ENCODE measurements at regions not wholly inside any gene's neighbourhood (a gene's known extent, or its start where the extent isn't known, plus 50 kb on each side); places are given as distances from the start of the nearest gene placed in this dataset.

- H3K4ac ChIP-seq (replicated peaks; ENCODE audit: insufficient read length, low read depth, low read length): no peak overlapping the region
- no peak overlapping the region for H3K4me2 ChIP-seq (ENCODE audit: insufficient read depth in 1 of 2, low read depth in 2 of 2, low read length in 2 of 2)
- H3K23me2 ChIP-seq (ENCODE audit: low read depth, low read length): no peaks in the 10 kb centered on the region
- H4K20me1 ChIP-seq (replicated peaks in 1 of 2; ENCODE audit: control insufficient read depth in 1 of 2, insufficient read depth in 2 of 2, low read length in 2 of 2): no peaks in the 10 kb centered on the region
- H3K79me1 ChIP-seq (ENCODE audit: low read depth, low read length): no peaks in the 10 kb centered on the region
- H3K27me3 ChIP-seq (replicated peaks in 1 of 4; ENCODE audit: control insufficient read depth in 3 of 4, extremely low read depth in 1 of 4, insufficient read depth in 3 of 4, low read length in 3 of 4): no peaks in the 10 kb centered on the region
- no peak overlapping the region for H2BK20ac ChIP-seq (ENCODE audit: low read length)
- no peak overlapping the region for H3K9ac ChIP-seq (replicated peaks in 1 of 4; ENCODE audit: extremely low read depth in 1 of 4, low read depth in 3 of 4, low read length in 3 of 4)
- no peak overlapping the region for H2BK12ac ChIP-seq (ENCODE audit: low read depth, low read length)
- ChIA-PET POLR2A (ENCODE audit: partially characterized antibody) (no interaction called here), CTCF (ENCODE audit: partially characterized antibody) (interaction anchor here (1.1 kb wide), 1 partner anchor 16 kb away, joined by 4 read pairs; no protein-coding TSS in a partner anchor)
- no peak overlapping the region for H3K56ac ChIP-seq (replicated peaks; ENCODE audit: insufficient read length, low read depth, low read length)
- H4K5ac ChIP-seq (ENCODE audit: insufficient read length, low read depth, low read length): no peak overlapping the region
- H2AK5ac ChIP-seq (ENCODE audit: low read depth, low read length): no peak overlapping the region
- H3K36me3 ChIP-seq (ENCODE audit: control insufficient read depth in 2 of 4, insufficient read depth in 4 of 4, low read length in 3 of 4): no peaks in the 10 kb centered on the region
- no peak overlapping the region for H4K91ac ChIP-seq (replicated peaks; ENCODE audit: insufficient read length, low read length)
- H2BK120ac ChIP-seq (replicated peaks; ENCODE audit: low read depth, low read length): no peak overlapping the region
- no peak for FAIRE-seq
- no peak overlapping the region for H4K8ac ChIP-seq (ENCODE audit: extremely low read depth, insufficient read depth, low read length)
- no peak overlapping the region for H3K18ac ChIP-seq (ENCODE audit: extremely low read depth, low read length)
- H2BK5ac ChIP-seq (ENCODE audit: low read depth, low read length): no peak overlapping the region
- TF ChIP-seq POLR2AphosphoS5 (IDR thresholded peaks at IDR 0.05; ENCODE audit: low read depth, low read length) (no peak), TBP (IDR thresholded peaks at IDR 0.05; ENCODE audit: low read depth, low read length) (no peak), SIRT6 (IDR thresholded peaks at IDR 0.05; ENCODE audit: low read length) (no peak), BCL11A (IDR thresholded peaks at IDR 0.05; ENCODE audit: low read depth in 2 of 2, low read length in 2 of 2) (no peak)
- H2BK15ac ChIP-seq (ENCODE audit: low read length): no peak overlapping the region
- no peaks in the 10 kb centered on the region; a peak in 1 of 4 replicates for H3K9me3 ChIP-seq (ENCODE audit: insufficient read depth in 2 of 2, low read depth in 1 of 2, low read length in 1 of 2)
- H3K23ac ChIP-seq (ENCODE audit: insufficient read length): no peak overlapping the region
- no peaks in the 10 kb centered on the region for H3K4me1 ChIP-seq (replicated peaks in 1 of 4; ENCODE audit: control insufficient read depth in 3 of 4, insufficient read depth in 4 of 4, low read length in 3 of 4)
- H3K14ac ChIP-seq (ENCODE audit: insufficient read length): no peak overlapping the region
- no peaks in the 10 kb centered on the region for H3K79me2 ChIP-seq (ENCODE audit: control insufficient read depth in 1 of 2, insufficient read depth in 2 of 2, low read length in 2 of 2)
- DNase-seq (ENCODE audit: low read depth in 1 of 2, low spot score in 2 of 2): no peak
- no peak overlapping the region for H2AFZ ChIP-seq (ENCODE audit: low read length)
- 96% methylated on average over 2 of the region's 2 CpGs; no CpG with 5 or more reads in 1 of the 2 experiments for WGBS, 2 experiments (ENCODE audit: extremely low coverage in 1 of 2, insufficient coverage in 1 of 2, insufficient read length in 1 of 2, insufficient replicate concordance in 2 of 2, low coverage in 1 of 2, low lambda C conversion rate in 2 of 2, missing lambda C conversion rate in 1 of 2)
- no peak overlapping the region for H3K27ac ChIP-seq (ENCODE audit: low read depth, low read length)
- no peak overlapping the region for H3K4me3 ChIP-seq (ENCODE audit: extremely low read depth in 1 of 4, insufficient read depth in 2 of 4, low read depth in 3 of 4, low read length in 4 of 4)
Measured at GRCh38 chr11:87739261-87739660, 436.0 kb downstream of the RAB38 start.
